Endothelial cell of umbilical vein (primary cell): ENCODE measurements at regions not wholly inside any gene's neighbourhood (a gene's known extent, or its start where the extent isn't known, plus 50 kb on each side); places are given as distances from the start of the nearest gene placed in this dataset.
"Not testable (repeated sequence)": the region's sequence is repeated elsewhere in the genome, so short reads cannot be mapped to it uniquely, and the experiment has no call there.

Experiments
- BruUV-seq: library from RNA; stranded (reverse); fragments of 400-500 nt; replicated peaks from 2 replicates; lab custom pipeline; 2021; lab: Mats Ljungman, UMichigan
- CTCF ChIA-PET: fragments of 300-600, 350-600 bp; sonication (Branson Sonifier 250); formaldehyde crosslinking; loops from one replicate; lab custom pipeline; 2021; ENCODE audit warnings: antibody characterized with exemption, inconsistent platforms; lab: Charles Lee
- POLR2A ChIA-PET: fragments of 300-600, 350-600 bp; sonication (Branson Sonifier 250); formaldehyde crosslinking; loops from one replicate; lab custom pipeline; 2021; ENCODE audit warnings: antibody characterized with exemption, inconsistent platforms; lab: Charles Lee
- DNase-seq: peaks from one replicate; pipeline ENCODE4 v3.0.0-alpha.2; 2011; ENCODE audit warnings: low read depth, low spot score
- FAIRE-seq: peaks from 2 replicates; lab custom pipeline; 2011; peaks lifted over from hg19 to GRCh38; lab: Jason Lieb, UNC
- H2AFZ ChIP-seq: 2 replicates; pipeline ENCODE4 v1.6.0; 2012; ENCODE audit warnings: low read depth, low read length, control low read depth, inconsistent platforms
- H3K27ac ChIP-seq: 2 replicates; pipeline ENCODE4 v1.5.1; 2011; ENCODE audit warnings: low read depth, mild to moderate bottlenecking, control low read depth, low read length, moderate library complexity; ENCODE audit not compliant: insufficient read depth
- H3K27me3 ChIP-seq, 2 experiments: 2 replicates each; pipeline versions ENCODE4 v1.6.0 to v1.6.1; 2011; ENCODE audit warnings: low read length in 2 of 2, mixed read lengths in 1 of 2; ENCODE audit not compliant: control insufficient read depth in 2 of 2, insufficient read depth in 2 of 2
- H3K36me3 ChIP-seq, 2 experiments: 2 replicates in 1 of 2; 3 replicates in 1 of 2; pipeline ENCODE4 v1.5.1; 2011; ENCODE audit warnings: low read length in 2 of 2, mild to moderate bottlenecking in 1 of 2, moderate library complexity in 1 of 2; ENCODE audit not compliant: control insufficient read depth in 2 of 2, insufficient read depth in 2 of 2; ENCODE audit errors: extremely low read depth in 1 of 2
- H3K4me1 ChIP-seq: 3 replicates; pipeline ENCODE4 v1.5.1; 2011; ENCODE audit warnings: mild to moderate bottlenecking, low read length; ENCODE audit not compliant: control insufficient read depth, insufficient read depth; ENCODE audit errors: extremely low read depth
- H3K4me2 ChIP-seq: 2 replicates; pipeline ENCODE4 v1.6.1; 2011; ENCODE audit warnings: low read length, control low read depth, mixed read lengths; ENCODE audit not compliant: insufficient read depth
- H3K4me3 ChIP-seq, 3 experiments: fragments of 200-600 bp in 1 of 3; sonication (generic), shearing (Covaris generic) in 1 of 3; replicated peaks in 1 of 3; 2 replicates each; pipeline ENCODE4 v1.5.1; 2011 to 2016; ENCODE audit warnings: control low read depth in 3 of 3, low read length in 3 of 3, mild to moderate bottlenecking in 2 of 3, inconsistent platforms in 1 of 3, low read depth in 1 of 3, moderate library complexity in 1 of 3; ENCODE audit not compliant: insufficient read depth in 1 of 3
- H3K79me2 ChIP-seq: 2 replicates; pipeline ENCODE4 v1.6.0; 2012; ENCODE audit warnings: low read length, inconsistent platforms; ENCODE audit not compliant: control insufficient read depth, insufficient read depth
- H3K9ac ChIP-seq: replicated peaks from 2 replicates; pipeline ENCODE3; 2011; ENCODE audit warnings: low read length, control low read depth; ENCODE audit not compliant: insufficient read depth; ENCODE audit errors: extremely low read depth
- H3K9me1 ChIP-seq: replicated peaks from 3 replicates; pipeline ENCODE4 v1.6.0; 2011; ENCODE audit warnings: mild to moderate bottlenecking, low read length; ENCODE audit not compliant: control insufficient read depth, insufficient read depth; ENCODE audit errors: extremely low read depth
- H3K9me3 ChIP-seq: replicated peaks from 2 replicates; pipeline ENCODE4 v1.5.1; 2012; ENCODE audit warnings: low read length, inconsistent platforms; ENCODE audit not compliant: control insufficient read depth, insufficient read depth
- H4K20me1 ChIP-seq: replicated peaks from 2 replicates; pipeline ENCODE3; 2011; ENCODE audit warnings: mild to moderate bottlenecking, low read length; ENCODE audit not compliant: control insufficient read depth, insufficient read depth; ENCODE audit errors: extremely low read depth
- CTCF ChIP-seq, 2 donors: IDR thresholded peaks; 1 replicate in 1 of 2; 2 replicates in 1 of 2; pipeline ENCODE4 v1.5.1; 2011; ENCODE audit warnings: low read length in 2 of 2, mild to moderate bottlenecking in 2 of 2, moderate library complexity in 2 of 2, control low read depth in 1 of 2, inconsistent platforms in 1 of 2, low read depth in 1 of 2; ENCODE audit not compliant: insufficient read depth in 1 of 2; ENCODE audit errors: extremely low read depth in 1 of 2
- EZH2 ChIP-seq: IDR thresholded peaks from 2 replicates; pipeline ENCODE4 v1.6.1; 2012; ENCODE audit warnings: borderline replicate concordance, low read depth, mild to moderate bottlenecking, moderate library complexity, low read length, inconsistent platforms; ENCODE audit not compliant: severe bottlenecking
- FOS ChIP-seq: IDR thresholded peaks from 2 replicates; pipeline ENCODE4 v1.6.1; 2011; ENCODE audit warnings: mild to moderate bottlenecking, low read length, moderate library complexity, borderline replicate concordance; ENCODE audit not compliant: insufficient read depth
- GATA2 ChIP-seq: IDR thresholded peaks from 2 replicates; pipeline ENCODE4 v1.7.0; 2011; ENCODE audit warnings: low read depth, mild to moderate bottlenecking, moderate library complexity, mixed read lengths, low read length; ENCODE audit not compliant: insufficient read length, insufficient read depth
- JUN ChIP-seq: IDR thresholded peaks from 2 replicates; pipeline ENCODE4 v1.6.1; 2011; ENCODE audit warnings: borderline replicate concordance, low read depth; ENCODE audit not compliant: insufficient read length, insufficient read depth
- MAX ChIP-seq: IDR thresholded peaks from 2 replicates; pipeline ENCODE4 v1.6.1; 2011; ENCODE audit not compliant: insufficient read depth, insufficient read length
- MYC ChIP-seq: IDR thresholded peaks from one replicate; pipeline ENCODE4 v1.6.1; 2011; ENCODE audit warnings: mild to moderate bottlenecking, low read depth, low read length
- POLR2A ChIP-seq: IDR thresholded peaks from 2 replicates; pipeline ENCODE4 v1.6.1; 2012; ENCODE audit warnings: low read depth, mild to moderate bottlenecking, control low read depth, low read length
- POLR2AphosphoS5 ChIP-seq: IDR thresholded peaks from 2 replicates; pipeline ENCODE4 v1.6.1; 2012; ENCODE audit warnings: low read depth, mild to moderate bottlenecking, control low read depth, low read length, moderate library complexity; ENCODE audit not compliant: insufficient read depth
- dilution Hi-C: fragments of 300-500 bp; cut with MboI; formaldehyde crosslinking; loops from one replicate; pipeline ENCODE4 v1.15.0; 2019; ENCODE audit warnings: low sequenced_read_pairs; ENCODE audit not compliant: extremely low pct_ligation_motif_present
- intact Hi-C: fragments of 100-400 bp; cut with micrococcal nuclease; formaldehyde crosslinking; loops from one replicate; pipeline ENCODE4 v1.10.0; 2022

DNA sequence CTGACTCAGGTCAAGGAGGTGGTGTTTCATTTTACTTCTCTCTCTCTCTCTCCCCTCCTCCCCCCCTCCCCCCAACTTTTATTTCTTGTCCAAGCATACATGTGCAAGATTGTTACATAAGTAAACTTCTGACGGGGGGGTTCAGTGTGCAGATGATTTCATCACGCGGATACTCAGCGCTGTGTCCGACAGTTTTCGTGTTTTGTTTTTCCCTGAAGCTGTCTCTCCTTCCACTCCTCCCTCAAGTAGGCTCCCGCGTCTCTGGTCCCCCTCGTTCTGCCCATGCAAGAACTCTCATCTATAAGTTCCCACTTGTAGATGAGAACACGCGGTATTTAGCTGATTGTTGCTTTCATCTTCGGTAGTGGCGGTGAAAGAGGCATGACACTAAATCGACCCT lies 111.0 kb upstream of the ANKRD30BL start:
- CTCF ChIA-PET = no interaction called here
- FAIRE-seq (peak; percentile 81), DNase-seq (no peak)
- H3K36me3 ChIP-seq = no peaks in the 10 kb centered on the region
- no peak overlapping the region for H3K9ac ChIP-seq
- no peak overlapping the region for H2AFZ ChIP-seq
- TF ChIP-seq POLR2AphosphoS5 (no peak), POLR2A (no peak), MYC (no peak), FOS (no peak), EZH2 (no peak), GATA2 (no peak), JUN (no peak), MAX (no peak), CTCF (IDR thresholded peaks at IDR 0.05; ENCODE audit: extremely low read depth in 1 of 2, insufficient read depth in 1 of 2, low read depth in 1 of 2, low read length in 2 of 2) (no peak)
- no peak overlapping the region for H3K4me2 ChIP-seq
- dilution Hi-C loops (no loop called here), intact Hi-C loops (no loop called here)
- no peaks in the 10 kb centered on the region for H3K9me1 ChIP-seq
- no peak overlapping the region for H3K27ac ChIP-seq
- POLR2A ChIA-PET = no interaction called here
- BruUV-seq = no TSS peak
- H3K9me3 ChIP-seq = no peaks in the 10 kb centered on the region
- H3K4me3 ChIP-seq = no peak overlapping the region
- peaks cover 2% of the 10 kb centered on the region for H3K4me1 ChIP-seq
- H3K79me2 ChIP-seq = no peaks in the 10 kb centered on the region
- H3K27me3 ChIP-seq = no peaks in the 10 kb centered on the region
- H4K20me1 ChIP-seq = no peaks in the 10 kb centered on the region

DNA sequence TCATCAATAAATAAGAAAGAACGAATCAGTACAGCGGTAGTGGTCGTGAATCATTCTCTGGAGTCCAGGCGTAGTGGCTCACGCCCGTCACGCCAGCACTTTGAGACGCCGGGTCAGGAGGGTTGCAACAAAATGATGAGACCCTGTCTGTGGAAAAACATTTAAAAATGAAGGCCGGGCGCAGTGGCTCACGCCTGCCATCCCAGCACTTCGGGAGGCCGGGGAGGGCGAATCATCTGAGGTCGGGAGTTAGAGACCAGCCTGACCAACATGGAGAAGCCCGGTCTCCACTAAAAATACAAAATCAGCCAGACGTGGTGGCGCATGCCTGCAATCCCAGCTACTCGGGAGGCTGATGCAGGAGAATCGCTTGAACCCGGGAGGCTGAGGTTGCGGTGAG lies 111.8 kb upstream of the ANKRD30BL start:
- H3K4me1 ChIP-seq, H3K27ac ChIP-seq, H3K9me1 ChIP-seq, intact Hi-C loops, H3K36me3 ChIP-seq, H3K9me3 ChIP-seq, CTCF ChIA-PET, H4K20me1 ChIP-seq, dilution Hi-C loops, DNase-seq, H3K4me2 ChIP-seq, H3K4me3 ChIP-seq, POLR2A ChIA-PET, H2AFZ ChIP-seq, BruUV-seq, H3K79me2 ChIP-seq, FAIRE-seq, H3K9ac ChIP-seq, H3K27me3 ChIP-seq: not testable (repeated sequence)
